GM19452 (cell line): ENCODE measurements at regions not wholly inside any gene's neighbourhood (a gene's known extent, or its start where the extent isn't known, plus 50 kb on each side); places are given as distances from the start of the nearest gene placed in this dataset.
A peak's percentile ranks its signal among the peaks of the same experiment; 100 is the strongest.

Experiments
- ATAC-seq: cut with Tn5 transposase; IDR thresholded peaks from one replicate; pipeline ENCODE4 v1.9.1; 2021; ENCODE audit not compliant: unreplicated experiment

- ATAC-seq, result no peak
Observed at GRCh38 chrX:118167361-118167760, 50.8 kb upstream of the KLHL13 start.

- no peak for ATAC-seq
Observed at GRCh38 chrX:118171356-118171755, 54.7 kb upstream of the KLHL13 start.

GRCh38 chrX:118174516-118175098 is 58.0 kb upstream of the KLHL13 start:
- ATAC-seq, result no peak

- ATAC-seq, result no peak
Observed at GRCh38 chrX:118177708-118178107, 61.1 kb upstream of the KLHL13 start.

GRCh38 chrX:118178450-118178849 is 61.8 kb upstream of the KLHL13 start:
- ATAC-seq, result no peak

- no peak for ATAC-seq
Observed at GRCh38 chrX:118179161-118179560, 62.6 kb upstream of the KLHL13 start.

- ATAC-seq, result no peak
Observed at GRCh38 chrX:118179718-118180117, 63.1 kb upstream of the KLHL13 start.

- ATAC-seq, result no peak
Observed at GRCh38 chrX:118181030-118181429, 64.4 kb upstream of the KLHL13 start.

GRCh38 chrX:118182025-118182424 is 65.4 kb upstream of the KLHL13 start:
- ATAC-seq, result no peak

- no peak for ATAC-seq
Observed at GRCh38 chrX:118182681-118183080, 66.1 kb upstream of the KLHL13 start.

GRCh38 chrX:118183606-118184005 is 67.0 kb upstream of the KLHL13 start:
- no peak for ATAC-seq

GRCh38 chrX:118187100-118187499 is 70.5 kb upstream of the KLHL13 start:
- ATAC-seq, result no peak

- ATAC-seq, result no peak
Observed at GRCh38 chrX:118189000-118189399, 72.4 kb upstream of the KLHL13 start.

GRCh38 chrX:118189628-118190027 is 73.0 kb upstream of the KLHL13 start:
- ATAC-seq, result no peak

- ATAC-seq, result no peak
Observed at GRCh38 chrX:118197730-118198129, 81.1 kb upstream of the KLHL13 start.

- ATAC-seq, result no peak
Observed at GRCh38 chrX:118198577-118198976, 82.0 kb upstream of the KLHL13 start.

GRCh38 chrX:118199997-118200396 is 83.4 kb upstream of the KLHL13 start:
- no peak for ATAC-seq

- ATAC-seq, result no peak
Observed at GRCh38 chrX:118205421-118206395, 89.1 kb upstream of the KLHL13 start.

GRCh38 chrX:118207831-118208453 is 91.3 kb upstream of the KLHL13 start:
- ATAC-seq, result no peak

- no peak for ATAC-seq
Observed at GRCh38 chrX:118208481-118208880, 91.9 kb upstream of the KLHL13 start.

- ATAC-seq, result peak; percentile 44
Observed at GRCh38 chrX:118211891-118212816, 95.5 kb upstream of the KLHL13 start.
